Fibroblast of upper back skin (primary cell): ENCODE measurements at regions not wholly inside any gene's neighbourhood (a gene's known extent, or its start where the extent isn't known, plus 50 kb on each side); places are given as distances from the start of the nearest gene placed in this dataset.
A peak's percentile ranks its signal among the peaks of the same experiment; 100 is the strongest.
"Not testable (repeated sequence)": the region's sequence is repeated elsewhere in the genome, so short reads cannot be mapped to it uniquely, and the experiment has no call there.

Experiments
- DNase-seq: peaks from one replicate; pipeline ENCODE4 v3.0.0-alpha.2; 2013

- DNase-seq = peak; percentile 1
Measured at GRCh38 chr3:174547801-174548435, 311.2 kb upstream of the NAALADL2 start.

GRCh38 chr3:174548841-174549623, 310.1 kb upstream of the NAALADL2 start:
- no peak for DNase-seq

DNA sequence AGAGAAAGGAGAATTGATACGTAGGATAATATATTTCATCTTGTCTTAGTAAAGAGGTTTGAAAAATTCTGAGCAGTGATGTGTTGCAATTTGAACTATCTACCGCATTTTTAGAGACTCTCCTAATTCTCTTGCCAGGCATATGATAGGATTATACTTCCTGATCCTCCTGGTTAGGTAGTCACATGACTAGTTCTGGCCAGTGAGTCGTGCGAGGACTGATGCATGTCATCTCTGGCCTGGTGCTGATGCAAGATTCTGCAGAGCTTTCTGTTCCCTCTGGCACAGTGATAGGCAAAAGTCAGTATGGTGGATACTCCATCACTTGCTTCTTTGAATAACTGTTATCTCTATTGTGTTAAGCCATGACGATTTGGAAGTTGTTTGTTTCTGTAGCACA, 277.6 kb upstream of the NAALADL2 start:
- DNase-seq = peak; percentile 6

DNA sequence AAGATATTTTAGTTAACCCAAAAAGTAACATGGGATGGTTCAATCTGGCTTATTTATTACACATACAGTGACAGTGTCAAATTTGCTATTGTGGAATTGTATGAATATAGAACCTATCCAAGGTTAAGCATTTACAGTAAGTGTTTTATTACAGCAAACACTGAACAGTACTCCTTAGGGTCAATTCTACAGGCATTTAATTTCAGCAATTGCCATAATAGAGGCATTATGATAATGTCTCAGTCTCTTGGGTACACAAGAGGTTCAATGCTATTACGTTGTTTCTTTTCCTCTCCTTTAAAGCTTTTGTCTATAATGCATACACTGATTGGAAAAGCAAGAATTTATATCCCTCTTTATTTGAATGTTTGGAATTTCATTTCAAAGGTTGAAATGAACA, 275.7 kb upstream of the NAALADL2 start:
- DNase-seq = no peak

DNA sequence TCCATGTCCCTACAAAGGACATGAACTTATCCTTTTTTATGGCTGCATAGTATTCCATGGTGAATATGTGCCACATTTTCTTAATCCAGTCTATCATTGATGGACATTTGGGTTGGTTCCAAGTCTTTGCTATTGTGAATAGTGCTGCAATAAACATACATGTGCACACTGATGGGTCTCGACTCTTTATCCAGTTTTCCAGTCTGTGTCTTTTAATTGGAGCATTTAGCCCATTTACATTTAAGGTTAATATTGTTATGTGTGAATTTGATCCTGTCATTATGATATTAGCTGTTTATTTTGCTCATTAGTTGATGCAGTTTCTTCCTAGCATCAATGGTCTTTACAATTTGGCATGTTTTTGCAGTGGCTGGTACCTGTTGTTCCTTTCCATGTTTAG, 272.0 kb upstream of the NAALADL2 start:
- DNase-seq = not testable (repeated sequence)

DNA sequence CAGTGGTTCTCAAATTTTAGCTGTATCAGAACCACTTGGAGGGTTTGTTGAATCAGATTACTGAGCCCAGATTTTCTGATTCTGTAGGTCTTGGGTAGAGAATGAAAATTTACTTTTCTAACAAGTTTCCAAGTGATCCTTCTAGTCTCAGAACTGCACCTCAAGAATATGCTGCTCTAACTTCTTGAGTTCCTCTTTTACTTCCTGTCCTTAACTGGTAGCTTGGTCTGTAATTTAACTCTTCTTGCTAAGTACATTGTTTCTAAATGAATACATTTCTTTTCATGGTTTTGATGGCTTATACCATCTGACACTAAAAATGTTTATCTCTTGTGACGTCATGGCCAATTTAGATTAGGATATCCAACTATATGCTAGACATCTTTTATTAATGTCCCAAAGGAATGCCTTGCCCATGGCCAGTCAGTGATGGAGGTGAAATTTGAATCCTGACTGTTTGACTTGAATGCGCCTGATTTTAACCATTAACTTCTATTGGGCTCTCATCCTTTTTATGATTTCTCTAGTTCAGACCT, 262.6 kb upstream of the NAALADL2 start:
- no peak for DNase-seq

GRCh38 chr3:174598885-174599439, 260.2 kb upstream of the NAALADL2 start:
- DNase-seq = no peak

DNA sequence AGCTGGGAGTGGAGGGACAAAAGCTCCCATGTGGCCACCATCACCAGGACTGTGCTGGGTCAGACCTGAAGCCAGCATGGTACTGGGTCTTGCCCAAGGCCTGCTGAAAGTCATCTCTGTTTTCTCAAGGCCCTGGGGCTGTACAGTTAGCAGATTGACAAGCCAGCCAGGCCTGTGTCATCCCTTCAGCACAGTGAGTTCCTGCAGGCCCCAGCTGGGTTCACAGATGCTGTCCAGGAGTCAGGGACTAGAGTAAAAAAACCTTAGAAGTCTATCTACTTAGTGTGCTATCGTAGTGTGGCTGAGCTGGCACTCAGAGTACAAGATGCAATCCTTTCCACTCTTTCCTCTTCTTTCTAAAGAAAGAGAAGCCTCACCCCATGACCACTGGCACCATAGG, 246.0 kb upstream of the NAALADL2 start:
- no peak for DNase-seq

- peak; percentile 30 for DNase-seq
Measured at GRCh38 chr3:174614036-174614435, 245.1 kb upstream of the NAALADL2 start.

DNA sequence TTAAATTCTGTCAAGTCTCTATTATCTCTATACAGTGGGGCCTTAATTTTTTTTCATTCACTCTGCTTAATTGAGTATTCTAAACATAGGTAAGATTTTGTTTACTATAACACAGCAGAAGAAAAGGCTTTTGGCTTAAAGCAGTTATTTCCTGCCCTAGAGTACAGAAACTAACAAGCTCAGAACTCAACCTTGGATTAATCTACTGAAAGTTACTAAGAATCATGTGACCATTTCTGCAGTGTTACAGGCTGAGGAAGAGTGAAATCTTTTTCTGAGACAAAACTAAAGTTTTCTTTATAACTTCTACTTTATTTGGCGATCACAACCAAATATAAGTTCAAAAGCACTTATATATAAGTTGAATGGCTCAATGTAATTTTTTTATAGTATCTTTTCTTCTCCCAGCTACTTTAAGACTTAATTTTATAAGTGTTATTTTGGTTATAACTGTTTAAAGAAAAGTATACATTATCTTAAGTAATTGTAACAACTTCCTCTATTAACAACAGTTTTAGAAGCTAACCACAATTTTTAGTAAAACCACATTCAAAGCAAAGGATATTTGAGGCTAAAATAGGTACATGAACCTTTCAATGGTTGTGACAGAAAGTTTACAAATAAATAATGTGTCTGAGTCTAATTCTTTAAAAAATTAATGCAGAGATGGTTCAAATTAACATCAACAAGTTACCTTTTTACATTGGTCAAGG, 240.6 kb upstream of the NAALADL2 start:
- no peak for DNase-seq

DNA sequence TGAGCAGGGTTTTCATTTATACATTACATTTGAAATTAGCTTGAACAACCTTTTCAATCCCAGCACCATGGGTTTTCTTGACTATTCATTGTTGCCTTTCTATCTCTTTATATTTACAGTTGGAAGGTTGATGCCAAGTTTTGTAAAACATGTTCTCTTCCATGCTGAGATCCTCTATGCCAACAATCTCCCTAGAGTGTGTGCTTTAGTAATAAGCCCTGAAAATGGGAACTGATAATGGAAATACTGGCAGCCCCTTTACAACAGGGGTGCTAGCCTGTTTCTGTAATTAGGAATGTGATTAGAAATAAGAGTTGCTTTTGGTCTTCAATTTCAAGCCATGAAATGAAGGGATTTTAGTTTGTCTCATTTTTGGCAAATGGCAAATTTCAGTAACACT, 239.9 kb upstream of the NAALADL2 start:
- no peak for DNase-seq

GRCh38 chr3:174620138-174620537, 239.0 kb upstream of the NAALADL2 start:
- peak; percentile 28 for DNase-seq

- DNase-seq = no peak
Measured at GRCh38 chr3:174620855-174621472, 238.2 kb upstream of the NAALADL2 start.

DNA sequence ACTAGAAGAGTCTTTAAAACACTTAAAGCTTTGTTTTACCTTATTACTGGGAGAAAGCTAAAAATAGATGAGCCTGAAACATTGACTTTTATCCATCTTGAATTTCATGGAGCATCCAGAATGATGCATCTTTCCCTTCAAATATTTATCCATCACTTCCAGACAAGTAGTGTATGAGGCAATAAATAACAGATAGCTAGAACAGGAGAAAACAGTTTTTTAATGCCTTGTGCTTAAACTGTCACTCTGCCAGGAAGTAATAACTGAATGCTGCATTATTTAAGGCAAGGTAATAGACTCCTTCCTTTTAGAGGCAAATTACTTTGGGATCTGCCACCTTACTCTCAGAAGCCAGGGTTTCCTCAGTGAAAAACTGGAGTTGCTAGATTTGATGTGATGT, 225.8 kb upstream of the NAALADL2 start:
- DNase-seq = no peak

GRCh38 chr3:174636451-174636850, 222.7 kb upstream of the NAALADL2 start:
- no peak for DNase-seq

- DNase-seq = no peak
Measured at GRCh38 chr3:174639406-174639805, 219.7 kb upstream of the NAALADL2 start.

- DNase-seq = no peak
Measured at GRCh38 chr3:174639970-174640369, 219.2 kb upstream of the NAALADL2 start.

GRCh38 chr3:174640932-174641331, 218.2 kb upstream of the NAALADL2 start:
- DNase-seq = no peak

GRCh38 chr3:174644287-174644686, 214.8 kb upstream of the NAALADL2 start:
- no peak for DNase-seq

DNA sequence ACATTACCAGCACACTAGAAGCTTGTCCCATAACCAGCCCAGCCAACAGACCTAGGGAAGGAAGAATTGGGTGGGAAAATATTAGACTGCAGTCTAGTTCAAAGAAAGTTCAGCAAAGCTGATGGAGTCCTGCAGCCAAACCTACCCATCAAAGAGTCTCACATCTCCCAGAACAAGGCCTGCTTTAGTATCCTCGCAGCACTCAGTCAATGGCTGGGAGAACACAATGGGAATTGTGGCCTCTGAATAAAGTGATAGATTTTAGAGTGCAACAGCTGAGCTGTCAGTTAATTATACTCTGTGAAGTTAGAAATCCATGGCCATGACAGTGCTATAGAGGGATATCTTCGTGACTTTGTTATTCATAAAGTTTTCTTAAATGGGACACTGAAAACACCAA, 207.2 kb upstream of the NAALADL2 start:
- DNase-seq = no peak

DNA sequence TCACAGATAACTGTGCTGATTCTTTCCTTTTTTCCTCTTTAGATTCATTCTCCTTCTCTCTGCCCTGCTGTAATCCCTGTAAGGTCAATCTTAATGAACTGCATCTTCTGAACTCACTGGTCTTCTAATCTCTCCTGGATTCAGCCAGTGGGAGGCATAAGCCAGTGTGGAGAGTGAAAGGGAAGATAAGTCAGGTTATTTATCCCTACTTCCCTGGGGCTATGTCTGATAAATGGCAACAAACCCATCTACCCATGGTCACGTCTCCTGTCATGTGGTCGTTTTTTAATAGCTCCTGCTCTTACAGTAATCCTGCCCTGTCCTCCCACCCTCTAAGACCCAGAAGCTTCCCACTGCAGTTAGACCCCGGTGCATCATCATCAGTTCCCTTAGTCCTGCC, 199.6 kb upstream of the NAALADL2 start:
- DNase-seq = no peak

- no peak for DNase-seq
Measured at GRCh38 chr3:174662653-174663052, 196.5 kb upstream of the NAALADL2 start.

DNA sequence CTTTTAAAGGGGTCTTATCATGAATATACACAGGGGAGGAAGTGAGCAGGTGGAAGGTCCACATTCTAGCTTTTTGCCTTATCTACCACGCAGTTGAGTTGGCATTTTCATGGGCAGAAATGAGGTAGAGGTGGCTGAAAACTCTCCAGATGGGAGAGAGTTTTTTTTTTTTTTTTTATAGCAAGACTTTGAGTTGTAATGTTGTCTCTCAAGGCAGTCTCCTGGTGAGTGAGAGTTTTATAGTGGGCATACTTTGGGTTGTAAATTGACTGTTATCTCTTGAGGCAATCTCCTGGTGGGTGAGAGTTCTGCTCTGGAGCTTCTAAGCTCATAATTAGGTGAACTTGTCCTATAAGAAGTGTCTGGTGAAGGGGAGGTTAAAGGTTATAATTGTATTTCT, 191.7 kb upstream of the NAALADL2 start:
- no peak for DNase-seq
